HepG2 (cell line): ENCODE measurements at regions not wholly inside any gene's neighbourhood (a gene's known extent, or its start where the extent isn't known, plus 50 kb on each side); places are given as distances from the start of the nearest gene placed in this dataset.

Source experiments
- ATAC-seq: fragments of 200-7000 bp; cut with Tn5 transposase; 3 replicates; pipeline ENCODE4 v1.9.1; 2020; ENCODE audit warnings: mild to moderate bottlenecking, moderate library complexity
- BruUV-seq: library from RNA; stranded (reverse); fragments of 400-500 nt; replicated peaks from 2 replicates; lab custom pipeline; 2021; lab: Mats Ljungman, UMichigan
- CTCF ChIA-PET: fragments of 300-600 bp; formaldehyde crosslinking; extraction: SDS; loops from one replicate; lab custom pipeline; 2021; ENCODE audit warnings: low total read pairs, inconsistent platforms, low intra/inter-chr PET ratio; lab: Yijun Ruan, JAX
- POLR2A ChIA-PET: fragments of 350-600 bp; sonication (Branson Sonifier 250); formaldehyde crosslinking; loops from one replicate; lab custom pipeline; 2020; ENCODE audit warnings: antibody characterized with exemption, inconsistent platforms; lab: Yijun Ruan, JAX
- DNase-seq: peaks from one replicate; pipeline ENCODE4 v3.0.0-alpha.2; 2015; ENCODE audit warnings: low spot score
- FAIRE-seq: peaks from 3 replicates; lab custom pipeline; 2011; peaks lifted over from hg19 to GRCh38; lab: Jason Lieb, UNC
- H2AFZ ChIP-seq: one replicate; pipeline ENCODE4 v1.6.1; 2011; ENCODE audit warnings: low read length, inconsistent platforms
- H3K27ac ChIP-seq: fragments of 300-600 bp; 3 replicates; pipeline ENCODE4 v1.8.0; 2011; ENCODE audit warnings: mixed run types, mild to moderate bottlenecking, mixed read lengths, low read length, inconsistent platforms; ENCODE audit not compliant: insufficient read depth; ENCODE audit errors: extremely low read length
- H3K27me3 ChIP-seq, 2 experiments: fragments of 200-600 bp in 1 of 2; 2 replicates in 1 of 2; 3 replicates in 1 of 2; pipeline versions ENCODE4 v1.6.0 to v1.8.0; 2011; ENCODE audit warnings: low read length in 2 of 2, mild to moderate bottlenecking in 2 of 2, moderate library complexity in 2 of 2, inconsistent platforms in 1 of 2; ENCODE audit not compliant: insufficient read depth in 2 of 2, control insufficient read depth in 1 of 2
- H3K36me3 ChIP-seq, 2 experiments: fragments of 200-600 bp in 1 of 2; replicated peaks in 1 of 2; 2 replicates in 1 of 2; 3 replicates in 1 of 2; pipeline versions ENCODE4 v1.5.1 to v1.8.0; 2011; ENCODE audit warnings: low read length in 2 of 2, inconsistent platforms in 1 of 2; ENCODE audit not compliant: insufficient read depth in 2 of 2, control insufficient read depth in 1 of 2
- H3K4me1 ChIP-seq: 2 replicates; pipeline ENCODE4 v1.5.1; 2012; ENCODE audit warnings: low read length, inconsistent platforms; ENCODE audit not compliant: insufficient read depth
- H3K4me2 ChIP-seq: 2 replicates; pipeline ENCODE4 v1.6.0; 2011; ENCODE audit warnings: low read depth, low read length, inconsistent platforms
- H3K4me3 ChIP-seq, 3 experiments: fragments of 200-600 bp in 1 of 3; sonication (generic), shearing (Covaris generic) in 1 of 3; replicated peaks in 1 of 3; 2 replicates each; pipeline ENCODE4 v1.5.1; 2011 to 2016; ENCODE audit warnings: low read length in 3 of 3, inconsistent platforms in 2 of 3, low read depth in 2 of 3, mild to moderate bottlenecking in 2 of 3, control low read depth in 1 of 3, mixed read lengths in 1 of 3; ENCODE audit not compliant: insufficient read depth in 1 of 3
- H3K79me2 ChIP-seq: one replicate; pipeline ENCODE4 v1.6.1; 2011; ENCODE audit warnings: low read length, inconsistent platforms; ENCODE audit not compliant: insufficient read depth
- H3K9ac ChIP-seq: 2 replicates; pipeline ENCODE4 v1.6.0; 2011; ENCODE audit warnings: mild to moderate bottlenecking, low read depth, low read length, inconsistent platforms; ENCODE audit not compliant: insufficient read depth
- H3K9me3 ChIP-seq: 2 replicates; pipeline ENCODE4 v1.5.1; 2012; ENCODE audit warnings: mild to moderate bottlenecking, low read length
- H4K20me1 ChIP-seq: 2 replicates; pipeline ENCODE4 v1.6.0; 2011; ENCODE audit warnings: inconsistent platforms, mild to moderate bottlenecking, low read length, moderate library complexity; ENCODE audit not compliant: insufficient read depth
- ARHGAP35 ChIP-seq: sonication (generic); formaldehyde crosslinking; IDR thresholded peaks from 2 replicates; pipeline ENCODE4 v1.9.0; 2022; ENCODE audit warnings: mild to moderate bottlenecking, inconsistent platforms, moderate library complexity, missing genetic modification reagents, borderline replicate concordance
- CREM ChIP-seq, 2 experiments: sonication (generic) in 1 of 2; formaldehyde crosslinking in 1 of 2; IDR thresholded peaks; 2 replicates each; pipeline versions ENCODE4 v1.4.0 to v1.6.1; 2016 to 2020; ENCODE audit warnings: antibody characterized with exemption in 1 of 2, mild to moderate bottlenecking in 1 of 2, missing genetic modification reagents in 1 of 2
- ERF ChIP-seq: IDR thresholded peaks from 2 replicates; pipeline ENCODE4 v1.6.1; 2018; ENCODE audit warnings: missing biosample characterization, missing genetic modification reagents
- ETV5 ChIP-seq: IDR thresholded peaks from 2 replicates; pipeline ENCODE4 v1.6.1; 2018; ENCODE audit warnings: missing biosample characterization, missing genetic modification reagents, inconsistent platforms, borderline replicate concordance
- FOXM1 ChIP-seq: sonication (generic); formaldehyde crosslinking; IDR thresholded peaks from 2 replicates; pipeline ENCODE4 v1.5.0; 2020; ENCODE audit warnings: missing genetic modification reagents
- MAFK ChIP-seq, 2 experiments: IDR thresholded peaks in 1 of 2; conservative IDR thresholded peaks in 1 of 2; 2 replicates each; pipeline ENCODE4 v1.6.1; 2011; ENCODE audit warnings: improper control_type of control experiment in 2 of 2, low read length in 2 of 2
- MED13 ChIP-seq: sonication (generic); formaldehyde crosslinking; IDR thresholded peaks from 2 replicates; pipeline ENCODE4 v1.5.0; 2020; ENCODE audit warnings: missing genetic modification reagents
- MLLT10 ChIP-seq: sonication (generic); formaldehyde crosslinking; IDR thresholded peaks from 2 replicates; pipeline ENCODE4 v1.4.0; 2020; ENCODE audit warnings: missing genetic modification reagents
- NR2F1 ChIP-seq, 2 experiments: fragments of 450-650 bp in 1 of 2; formaldehyde crosslinking in 1 of 2; IDR thresholded peaks; 2 replicates each; pipeline versions ENCODE4 v1.5.0 to v1.6.1; 2016 to 2020; ENCODE audit warnings: mild to moderate bottlenecking in 1 of 2, missing compliant biosample characterization in 1 of 2, missing genetic modification reagents in 1 of 2, moderate library complexity in 1 of 2
- NR3C1 ChIP-seq: sonication (generic); formaldehyde crosslinking; IDR thresholded peaks from 2 replicates; pipeline ENCODE4 v1.4.0; 2020; ENCODE audit warnings: missing genetic modification reagents
- RFX1 ChIP-seq: fragments of 450-650 bp; IDR thresholded peaks from 2 replicates; pipeline ENCODE4 v1.6.1; 2017
- SNAI1 ChIP-seq: sonication (generic); formaldehyde crosslinking; IDR thresholded peaks from 2 replicates; pipeline ENCODE4 v1.5.0; 2020; ENCODE audit warnings: mild to moderate bottlenecking, missing genetic modification reagents, borderline replicate concordance
- SP5 ChIP-seq: IDR thresholded peaks from 2 replicates; pipeline ENCODE4 v1.6.1; 2016; ENCODE audit warnings: low read depth, borderline replicate concordance
- U2AF2 ChIP-seq: fragments of 200-400 bp; formaldehyde crosslinking; IDR thresholded peaks from 2 replicates; pipeline ENCODE4 v1.6.1; 2017; ENCODE audit warnings: low read depth, mild to moderate bottlenecking, low read length
- ZBTB20 ChIP-seq: sonication (generic); formaldehyde crosslinking; IDR thresholded peaks from 2 replicates; pipeline ENCODE4 v1.8.1; 2023; ENCODE audit warnings: missing genetic modification reagents, low read depth, mild to moderate bottlenecking, borderline replicate concordance
- ZKSCAN5 ChIP-seq: sonication (generic); formaldehyde crosslinking; IDR thresholded peaks from 2 replicates; pipeline ENCODE4 v1.5.1; 2020; ENCODE audit warnings: mild to moderate bottlenecking, missing genetic modification reagents
- ZNF530 ChIP-seq: sonication (generic); formaldehyde crosslinking; IDR thresholded peaks from 2 replicates; pipeline ENCODE4 v1.5.0; 2020; ENCODE audit warnings: low read depth, mild to moderate bottlenecking, missing genetic modification reagents
- ZNF574 ChIP-seq: sonication (generic); formaldehyde crosslinking; IDR thresholded peaks from 2 replicates; pipeline ENCODE4 v1.4.0; 2020; ENCODE audit warnings: missing genetic modification reagents
- WGBS: methylation state at CpG from one replicate; pipeline ENCODE4 v1.1.6; 2017; ENCODE audit warnings: low lambda C conversion rate; 5-methylcytosine and 5-hydroxymethylcytosine counted together
- in situ Hi-C: cut with HindIII; loops from 2 replicates; pipeline ENCODE4 v1.10.0; 2017; ENCODE audit warnings: low pct_unique_long_range_greater_than_20kb; ENCODE audit not compliant: extremely low pct_ligation_motif_present
- intact Hi-C: fragments of 100-400 bp; cut with micrococcal nuclease; formaldehyde crosslinking; loops from one replicate; pipeline ENCODE4 v1.10.0; 2022; ENCODE audit not compliant: unreplicated experiment
- TF ChIP-seq, protein P1 (sequence below): sonication (generic); formaldehyde crosslinking; IDR thresholded peaks from 2 replicates; pipeline ENCODE4 v1.9.0; 2021; ENCODE audit warnings: missing genetic modification reagents, mild to moderate bottlenecking, borderline replicate concordance

GRCh38 chr2:172241222-172241621, 138.5 kb upstream of the DLX2 start:
- H3K9me3 ChIP-seq: no peaks in the 10 kb centered on the region
- no peak for ATAC-seq
- H3K9ac ChIP-seq: no peak overlapping the region
- no peak overlapping the region for H2AFZ ChIP-seq
- H3K36me3 ChIP-seq: no peaks in the 10 kb centered on the region
- no peak for TF ChIP-seq SP5 (CRISPR knock-in tag)
- TF ChIP-seq MLLT10 (CRISPR knock-in tag): no peak
- no peak for TF ChIP-seq MAFK (conservative IDR thresholded peaks at IDR 0.05 in 1 of 2, IDR thresholded peaks at IDR 0.05 in 1 of 2; ENCODE audit: low read length in 2 of 2)
- TF ChIP-seq NR2F1 (CRISPR knock-in tag; IDR thresholded peaks at IDR 0.05): no peak
- TF ChIP-seq U2AF2: no peak
- no peak for TF ChIP-seq FOXM1 (CRISPR knock-in tag)
- no peak for TF ChIP-seq ZNF574 (CRISPR knock-in tag)
- TF ChIP-seq ETV5: no peak
- no peak for TF ChIP-seq ZNF530
- TF ChIP-seq ERF (CRISPR knock-in tag): no peak
- TF ChIP-seq CREM (IDR thresholded peaks at IDR 0.05): no peak
- TF ChIP-seq CREM (CRISPR knock-in tag; IDR thresholded peaks at IDR 0.05): no peak
- TF ChIP-seq SNAI1 (CRISPR knock-in tag): no peak
- TF ChIP-seq ZKSCAN5 (CRISPR knock-in tag): no peak
- no peak for TF ChIP-seq ARHGAP35 (CRISPR knock-in tag)
- no peak for TF ChIP-seq RFX1
- TF ChIP-seq MED13: no peak
- TF ChIP-seq ZBTB20 (CRISPR knock-in tag): no peak
- TF ChIP-seq, protein P1, sequence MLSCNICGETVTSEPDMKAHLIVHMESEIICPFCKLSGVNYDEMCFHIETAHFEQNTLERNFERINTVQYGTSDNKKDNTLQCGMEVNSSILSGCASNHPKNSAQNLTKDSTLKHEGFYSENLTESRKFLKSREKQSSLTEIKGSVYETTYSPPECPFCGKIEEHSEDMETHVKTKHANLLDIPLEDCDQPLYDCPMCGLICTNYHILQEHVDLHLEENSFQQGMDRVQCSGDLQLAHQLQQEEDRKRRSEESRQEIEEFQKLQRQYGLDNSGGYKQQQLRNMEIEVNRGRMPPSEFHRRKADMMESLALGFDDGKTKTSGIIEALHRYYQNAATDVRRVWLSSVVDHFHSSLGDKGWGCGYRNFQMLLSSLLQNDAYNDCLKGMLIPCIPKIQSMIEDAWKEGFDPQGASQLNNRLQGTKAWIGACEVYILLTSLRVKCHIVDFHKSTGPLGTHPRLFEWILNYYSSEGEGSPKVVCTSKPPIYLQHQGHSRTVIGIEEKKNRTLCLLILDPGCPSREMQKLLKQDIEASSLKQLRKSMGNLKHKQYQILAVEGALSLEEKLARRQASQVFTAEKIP (CRISPR knock-in tag): no peak
- no peak for TF ChIP-seq NR3C1 (CRISPR knock-in tag)
- intact Hi-C loops (no loop called here), in situ Hi-C loops (no loop called here)
- H3K27ac ChIP-seq: no peak overlapping the region
- H3K4me1 ChIP-seq: peaks cover 3% of the 10 kb centered on the region; the same call in 1 of the 2 replicates
- 26% methylated on average over 3 of the region's 3 CpGs for WGBS
- POLR2A ChIA-PET: no interaction called here
- no peak for FAIRE-seq
- no peaks in the 10 kb centered on the region for H3K79me2 ChIP-seq
- no peaks in the 10 kb centered on the region for H4K20me1 ChIP-seq
- CTCF ChIA-PET: no interaction called here
- H3K4me2 ChIP-seq: no peak overlapping the region
- no TSS peak for BruUV-seq
- no peak for DNase-seq
- no peak overlapping the region for H3K4me3 ChIP-seq
- H3K27me3 ChIP-seq: peaks cover 0 to 18% of the 10 kb centered on the region in 2 experiments; a peak in 3 of 5 replicates
